OCI-LY1 (cell line): ENCODE measurements at regions not wholly inside any gene's neighbourhood (a gene's known extent, or its start where the extent isn't known, plus 50 kb on each side); places are given as distances from the start of the nearest gene placed in this dataset.

ENCODE experiments used
- H2AFZ ChIP-seq: fragments of 200-600 bp; sonication (generic), shearing (Covaris generic); 2 replicates; pipeline ENCODE4 v1.6.0; 2014; ENCODE audit warnings: antibody characterized with exemption, mild to moderate bottlenecking, low read length
- H3F3A ChIP-seq: fragments of 200-600 bp; sonication (generic), shearing (Covaris generic); 2 replicates; pipeline ENCODE4 v1.6.0; 2014; ENCODE audit warnings: mild to moderate bottlenecking, antibody characterized with exemption, low read length, moderate library complexity; ENCODE audit not compliant: insufficient read depth
- H3K27ac ChIP-seq: fragments of 200-600 bp; sonication (generic); 2 replicates; pipeline ENCODE4 v1.5.1; 2014; ENCODE audit warnings: low read length, mixed run types, mild to moderate bottlenecking, low read depth; ENCODE audit not compliant: poor library complexity, severe bottlenecking
- H3K27me3 ChIP-seq: fragments of 200-600 bp; sonication (generic); 2 replicates; pipeline ENCODE4 v1.6.0; 2014; ENCODE audit warnings: antibody characterized with exemption, mild to moderate bottlenecking, low read length, moderate library complexity; ENCODE audit not compliant: insufficient read depth
- H3K36me3 ChIP-seq: fragments of 200-600 bp; sonication (generic); 2 replicates; pipeline ENCODE4 v1.6.1; 2014; ENCODE audit warnings: mild to moderate bottlenecking, antibody characterized with exemption, low read length, moderate library complexity, mixed read lengths; ENCODE audit not compliant: insufficient read depth
- H3K4me1 ChIP-seq: fragments of 200-600 bp; sonication (generic); 2 replicates; pipeline ENCODE4 v1.5.1; 2014; ENCODE audit warnings: mild to moderate bottlenecking, low read length, moderate library complexity; ENCODE audit not compliant: insufficient read depth, severe bottlenecking
- H3K4me2 ChIP-seq: fragments of 200-600 bp; sonication (generic), shearing (Covaris generic); 2 replicates; pipeline ENCODE4 v1.6.1; 2014; ENCODE audit warnings: low read length
- H3K4me3 ChIP-seq: fragments of 200-600 bp; sonication (generic); 2 replicates; pipeline ENCODE4 v1.5.1; 2014; ENCODE audit warnings: low read length, low read depth, mild to moderate bottlenecking, mixed read lengths; ENCODE audit not compliant: poor library complexity, severe bottlenecking
- H3K79me2 ChIP-seq: fragments of 200-600 bp; shearing (Covaris generic); 2 replicates; pipeline ENCODE4 v1.6.1; 2016; ENCODE audit warnings: mixed run types, low read length, mixed read lengths; ENCODE audit not compliant: insufficient read depth
- H3K9ac ChIP-seq: fragments of 200-600 bp; sonication (generic), shearing (Covaris generic); 2 replicates; pipeline ENCODE4 v1.6.1; 2014; ENCODE audit warnings: mild to moderate bottlenecking, low read length, mixed read lengths
- H3K9me2 ChIP-seq: fragments of 200-600 bp; sonication (generic), shearing (Covaris generic); 2 replicates; pipeline ENCODE4 v1.6.1; 2014; ENCODE audit warnings: low read depth, mild to moderate bottlenecking, low read length, mixed read lengths
- H3K9me3 ChIP-seq: fragments of 200-600 bp; shearing (Covaris generic); 2 replicates; pipeline ENCODE4 v1.6.1; 2014; ENCODE audit warnings: low read length, mixed read lengths
- H4K20me1 ChIP-seq: fragments of 200-600 bp; sonication (generic), shearing (Covaris generic); 2 replicates; pipeline ENCODE4 v1.6.0; 2016; ENCODE audit warnings: mild to moderate bottlenecking, low read length; ENCODE audit not compliant: insufficient read depth
- CTCF ChIP-seq: fragments of 200-600 bp; sonication (generic), shearing (Covaris generic); IDR thresholded peaks from 2 replicates; pipeline ENCODE4 v1.5.1; 2017; ENCODE audit warnings: mild to moderate bottlenecking, antibody characterized with exemption, low read length, moderate library complexity, mixed read lengths
- EZH2 ChIP-seq: fragments of 200-600 bp; sonication (generic), shearing (Covaris generic); IDR thresholded peaks from 2 replicates; pipeline ENCODE4 v1.8.0; 2017; ENCODE audit warnings: borderline replicate concordance, mixed run types, mild to moderate bottlenecking, antibody characterized with exemption, low read length, moderate library complexity, mixed read lengths

GRCh38 chr18:70386582-70386981 is 97.7 kb downstream of the SOCS6 start:
- no peak for TF ChIP-seq CTCF
- TF ChIP-seq EZH2, result no peak
- no peaks in the 10 kb centered on the region for H3K4me1 ChIP-seq
- no peaks in the 10 kb centered on the region for H3K79me2 ChIP-seq
- H3K36me3 ChIP-seq, result no peaks in the 10 kb centered on the region
- no peak overlapping the region for H3K4me3 ChIP-seq
- H3K9me3 ChIP-seq, result no peaks in the 10 kb centered on the region
- no peaks in the 10 kb centered on the region for H3F3A ChIP-seq
- no peak overlapping the region for H2AFZ ChIP-seq
- H3K4me2 ChIP-seq, result no peak overlapping the region
- H4K20me1 ChIP-seq, result no peaks in the 10 kb centered on the region
- H3K27ac ChIP-seq, result no peak overlapping the region
- no peaks in the 10 kb centered on the region for H3K27me3 ChIP-seq
- H3K9ac ChIP-seq, result no peak overlapping the region
- no peaks in the 10 kb centered on the region for H3K9me2 ChIP-seq

- no peak overlapping the region for H2AFZ ChIP-seq
- no peak overlapping the region for H3K4me3 ChIP-seq
- no peaks in the 10 kb centered on the region for H4K20me1 ChIP-seq
- H3K4me1 ChIP-seq, result no peaks in the 10 kb centered on the region
- no peaks in the 10 kb centered on the region for H3K27me3 ChIP-seq
- no peaks in the 10 kb centered on the region for H3K36me3 ChIP-seq
- no peaks in the 10 kb centered on the region for H3K9me2 ChIP-seq
- H3K79me2 ChIP-seq, result no peaks in the 10 kb centered on the region
- TF ChIP-seq EZH2 (no peak), CTCF (no peak)
- no peak overlapping the region for H3K4me2 ChIP-seq
- H3K9me3 ChIP-seq, result no peaks in the 10 kb centered on the region
- H3K27ac ChIP-seq, result no peak overlapping the region
- H3K9ac ChIP-seq, result no peak overlapping the region
- no peaks in the 10 kb centered on the region for H3F3A ChIP-seq
Measured at GRCh38 chr18:70385474-70385873, 96.6 kb downstream of the SOCS6 start.

GRCh38 chr18:70384181-70384790 is 95.4 kb downstream of the SOCS6 start:
- H3F3A ChIP-seq, result no peaks in the 10 kb centered on the region
- no peak overlapping the region for H3K4me2 ChIP-seq
- no peaks in the 10 kb centered on the region for H3K9me3 ChIP-seq
- no peaks in the 10 kb centered on the region for H3K4me1 ChIP-seq
- no peak overlapping the region for H3K9ac ChIP-seq
- no peak overlapping the region for H3K4me3 ChIP-seq
- no peaks in the 10 kb centered on the region for H3K27me3 ChIP-seq
- TF ChIP-seq CTCF (no peak), EZH2 (no peak)
- H3K27ac ChIP-seq, result no peak overlapping the region
- no peaks in the 10 kb centered on the region for H3K36me3 ChIP-seq
- H3K9me2 ChIP-seq, result no peaks in the 10 kb centered on the region
- no peaks in the 10 kb centered on the region for H4K20me1 ChIP-seq
- H2AFZ ChIP-seq, result no peak overlapping the region
- H3K79me2 ChIP-seq, result no peaks in the 10 kb centered on the region
